Daoy (cell line): ENCODE measurements at regions not wholly inside any gene's neighbourhood (a gene's known extent, or its start where the extent isn't known, plus 50 kb on each side); places are given as distances from the start of the nearest gene placed in this dataset.

Experiments used
- DNase-seq: peaks from one replicate; pipeline ENCODE4 v3.0.0-alpha.2; 2015; ENCODE audit warnings: low read depth

DNA sequence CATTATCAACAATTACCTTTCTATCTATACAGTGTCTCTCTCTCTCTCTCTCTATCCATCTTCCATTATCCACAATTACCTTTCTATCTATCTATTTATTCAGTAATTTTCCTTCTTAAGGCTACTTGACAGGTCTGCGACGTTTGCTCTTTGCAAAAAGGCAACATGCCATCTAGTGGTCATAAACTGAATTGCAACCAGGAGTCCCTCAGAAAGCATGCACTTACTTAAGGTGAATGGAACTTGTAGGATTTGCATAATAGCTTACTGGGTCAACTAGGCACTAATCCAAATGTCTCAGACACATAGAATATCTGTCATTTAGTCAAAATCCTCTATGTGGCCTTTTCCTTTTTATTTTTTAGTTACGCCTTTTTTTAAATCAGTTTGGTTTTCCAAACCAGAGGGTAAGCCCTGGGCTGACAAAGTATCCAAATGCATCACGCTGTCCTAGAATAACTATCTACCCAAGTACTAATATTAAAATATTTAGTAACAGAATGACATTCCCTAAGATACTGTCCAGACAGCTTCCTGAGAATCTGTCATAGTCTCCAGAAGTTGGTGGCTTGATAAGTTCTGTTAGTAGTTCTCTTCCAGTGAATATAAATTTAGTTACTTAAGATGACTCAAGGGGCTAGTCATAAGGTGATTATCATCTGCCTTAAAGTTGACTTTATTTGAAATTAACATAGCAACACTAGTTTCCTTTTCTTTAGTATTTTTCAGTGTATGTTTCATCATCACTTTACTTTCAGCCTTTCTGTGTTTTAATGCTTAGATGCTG lies 208.3 kb downstream of the PPP1R3A start:
- DNase-seq: peak; percentile 68

DNA sequence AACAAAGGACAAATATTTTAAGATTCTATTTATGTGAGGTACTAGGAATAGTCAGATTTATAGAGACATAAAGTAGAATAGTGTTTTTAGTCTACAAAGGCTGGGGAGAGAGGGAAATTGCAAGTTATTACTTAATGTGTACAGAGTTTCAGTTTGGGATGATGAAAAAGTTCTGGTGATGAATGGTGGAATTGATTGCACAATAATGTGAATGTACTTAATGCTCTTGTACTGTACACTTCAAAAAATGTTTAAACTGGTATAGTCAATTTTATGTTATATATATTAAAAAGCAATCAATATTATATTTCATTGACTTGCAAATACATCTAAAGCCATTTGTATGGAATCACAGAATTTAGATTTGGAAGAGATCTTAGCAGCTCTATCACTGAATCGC lies 213.4 kb downstream of the PPP1R3A start:
- DNase-seq: no peak

DNA sequence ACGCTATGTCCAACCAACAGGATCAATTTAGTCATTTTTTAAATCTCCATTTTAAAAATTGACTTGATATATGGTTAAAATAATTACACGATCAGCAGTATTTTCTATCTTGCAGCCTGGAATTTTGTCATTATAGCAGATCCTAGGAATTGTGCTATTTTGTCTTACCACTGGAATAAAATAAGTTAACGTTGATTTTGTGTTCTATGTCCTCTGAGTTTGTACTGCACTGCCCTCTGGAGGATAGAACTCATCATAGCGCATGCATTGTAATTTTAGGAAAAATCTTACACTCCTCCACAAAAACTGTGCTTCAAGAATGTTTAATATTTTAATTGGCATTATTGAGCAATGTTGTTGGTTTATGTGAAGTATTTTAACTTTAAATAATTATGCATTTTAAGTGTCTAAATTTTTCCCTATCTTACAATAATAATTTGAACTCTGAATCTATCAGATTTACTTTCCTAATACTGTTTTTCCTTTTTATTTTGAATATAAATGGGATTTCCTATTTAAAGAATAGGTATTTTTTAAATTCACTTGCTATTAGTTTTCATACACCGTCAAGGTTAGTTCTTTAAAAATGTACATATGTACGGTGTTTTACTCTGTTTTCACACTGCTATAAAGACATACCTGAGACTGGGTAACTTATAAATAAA lies 220.1 kb downstream of the PPP1R3A start:
- peak; percentile 5 for DNase-seq

GRCh38 chr7:113694149-113694548 lies 224.7 kb downstream of the PPP1R3A start:
- no peak for DNase-seq

- no peak for DNase-seq
These were observed 234.6 kb downstream of the PPP1R3A start for GRCh38 chr7:113684165-113684564.

DNA sequence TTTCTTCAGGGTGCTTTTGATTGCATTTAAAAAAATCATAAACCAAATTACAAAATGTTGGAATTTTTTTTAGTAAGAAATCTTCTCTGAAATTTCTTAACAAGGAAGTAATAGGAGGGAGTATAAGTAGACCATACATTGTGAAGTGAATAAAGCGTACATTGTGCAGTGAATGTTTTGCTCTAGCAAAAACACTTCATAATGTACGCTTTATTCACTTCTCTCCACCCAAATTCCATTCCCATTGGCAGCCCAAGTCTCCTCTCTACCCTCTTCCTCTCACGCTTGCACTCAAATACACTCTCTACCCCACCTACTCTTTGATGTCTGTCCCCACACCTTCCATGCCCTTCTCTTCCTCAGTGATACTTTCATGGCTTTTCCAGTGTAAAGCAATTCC lies 241.0 kb downstream of the PPP1R3A start:
- no peak for DNase-seq

DNA sequence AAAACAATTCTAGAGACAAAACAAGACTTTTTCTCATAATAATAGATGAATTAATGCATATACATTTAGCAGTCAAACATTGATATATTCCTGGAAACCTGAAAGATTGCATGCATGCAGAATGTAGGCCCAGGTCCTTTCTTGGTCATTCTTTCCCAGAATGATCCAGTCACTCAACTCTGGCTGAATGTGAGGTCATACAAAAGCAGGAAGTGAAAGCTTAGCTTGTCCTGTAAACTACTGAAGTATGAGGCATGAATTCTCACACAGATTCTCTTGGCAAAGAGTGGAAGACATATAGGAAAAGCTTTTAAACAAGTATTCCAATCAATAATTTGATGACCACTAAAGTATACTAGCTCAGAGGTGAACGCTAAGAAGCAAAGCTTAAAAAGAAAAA lies 253.9 kb downstream of the PPP1R3A start:
- no peak for DNase-seq

GRCh38 chr7:113659416-113659815 lies 259.4 kb downstream of the PPP1R3A start:
- no peak for DNase-seq

DNA sequence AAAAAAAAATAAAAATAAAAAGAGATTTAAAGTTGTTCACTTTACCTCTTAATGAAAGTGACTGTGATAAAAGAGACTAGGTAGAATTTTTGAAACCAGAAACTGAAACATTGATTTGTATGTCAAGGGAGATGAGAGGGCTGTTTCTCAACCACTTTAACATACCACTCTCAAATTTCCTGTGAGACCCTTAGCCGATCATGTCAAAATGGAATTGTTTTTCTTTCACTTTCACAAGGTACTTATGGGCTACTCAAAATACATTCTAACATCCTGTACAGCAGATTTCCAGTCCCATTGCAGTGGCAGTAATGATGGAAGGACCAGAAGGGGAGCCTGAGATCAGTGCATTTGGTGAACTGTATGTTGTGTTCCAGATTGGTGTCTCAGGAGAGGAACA lies 261.2 kb downstream of the PPP1R3A start:
- DNase-seq: no peak

DNA sequence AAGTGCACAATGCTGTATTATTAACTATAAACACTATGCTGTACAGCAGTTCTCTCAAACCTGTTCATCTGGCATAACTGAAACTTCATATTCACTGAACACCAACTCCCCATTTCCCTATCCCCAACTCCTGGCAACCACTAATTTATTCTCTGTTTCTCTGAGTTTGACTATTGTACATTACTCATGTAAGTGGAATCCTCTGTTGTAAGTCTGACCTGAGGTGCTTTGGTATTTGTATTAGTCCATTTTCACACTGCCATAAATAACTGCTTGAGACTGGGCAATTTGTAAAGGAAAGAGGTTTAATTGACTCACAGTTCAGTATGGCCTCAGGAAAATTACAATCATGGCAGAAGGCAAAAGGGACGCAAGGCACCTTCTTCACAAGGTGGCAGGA lies 266.3 kb downstream of the PPP1R3A start:
- no peak for DNase-seq

GRCh38 chr7:113649556-113649955 lies 269.3 kb downstream of the PPP1R3A start:
- DNase-seq: no peak

- DNase-seq: no peak
These were observed 279.6 kb downstream of the PPP1R3A start for GRCh38 chr7:113639221-113639620.

- no peak for DNase-seq
These were observed 281.9 kb downstream of the PPP1R3A start for GRCh38 chr7:113636727-113637421.

DNA sequence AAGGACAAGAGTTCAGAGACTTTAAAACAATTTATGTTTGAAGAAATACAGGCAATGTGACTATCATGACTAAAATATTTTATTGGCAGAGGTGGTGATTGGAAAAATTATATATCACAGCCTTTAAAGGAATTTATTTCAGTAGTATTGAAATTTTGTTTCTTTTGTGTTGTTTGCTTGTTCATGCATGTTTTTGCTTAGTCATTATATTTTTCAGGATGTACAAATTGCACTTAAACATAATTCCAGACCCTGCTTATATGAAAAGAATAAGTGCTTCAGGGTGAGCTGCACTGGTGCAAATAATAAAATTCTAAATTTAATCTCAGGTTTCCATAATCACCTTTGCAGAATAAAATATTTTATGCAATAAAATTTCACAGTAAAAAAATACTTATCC lies 283.3 kb downstream of the PPP1R3A start:
- no peak for DNase-seq

GRCh38 chr7:113633073-113633472 lies 285.7 kb downstream of the PPP1R3A start:
- DNase-seq: no peak

GRCh38 chr7:113628948-113629847 lies 289.6 kb downstream of the PPP1R3A start:
- no peak for DNase-seq

DNA sequence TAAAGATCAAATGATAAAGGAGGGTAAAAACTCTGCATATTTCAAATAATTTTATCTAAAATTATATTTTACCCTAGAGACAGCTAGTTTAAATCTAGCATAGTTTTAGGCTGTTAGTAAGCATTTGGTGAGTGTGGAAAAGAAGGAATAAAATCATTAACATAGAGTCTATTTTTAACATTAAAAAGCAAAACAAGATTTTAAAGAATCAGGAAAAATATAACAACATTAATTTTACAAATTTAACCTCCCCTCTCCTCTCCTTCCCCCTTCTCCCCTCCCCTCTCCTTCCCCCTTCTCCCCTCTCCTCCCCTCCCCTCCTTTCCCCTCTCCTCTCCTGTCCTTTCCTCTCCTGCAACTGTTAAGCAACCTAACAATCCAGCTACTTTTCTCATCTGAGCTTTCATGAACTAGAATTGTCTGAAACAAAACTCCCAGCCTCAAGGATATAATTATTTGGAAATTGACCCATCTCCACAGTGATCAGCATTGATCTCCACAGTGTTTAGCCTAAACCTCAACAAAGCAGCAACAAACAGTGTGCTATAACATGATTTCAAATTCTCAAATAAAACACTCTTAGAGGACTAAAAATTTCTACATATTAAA lies 293.2 kb downstream of the PPP1R3A start:
- DNase-seq: no peak

DNA sequence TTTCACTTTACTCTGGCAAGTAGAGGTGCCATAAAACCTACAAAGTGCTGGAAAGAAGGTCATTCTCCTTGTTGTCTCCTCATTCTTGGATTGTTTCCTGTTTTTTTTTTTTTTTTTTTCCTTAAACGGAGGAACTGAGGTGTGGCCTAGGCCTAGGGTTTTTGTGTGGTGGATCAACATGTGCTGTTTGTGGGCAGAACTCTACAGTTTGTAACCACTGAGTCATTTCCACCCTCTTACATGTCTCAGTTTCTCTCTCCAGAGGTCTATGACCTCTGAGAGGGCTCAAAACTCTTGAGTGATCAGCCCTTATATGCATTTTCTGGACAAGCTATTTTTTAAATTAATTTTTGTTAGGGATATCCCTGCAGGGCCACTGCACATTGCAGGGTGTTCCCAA lies 296.0 kb downstream of the PPP1R3A start:
- DNase-seq: no peak

GRCh38 chr7:113610572-113610971 lies 308.2 kb downstream of the PPP1R3A start:
- no peak for DNase-seq

GRCh38 chr7:113608782-113609181 lies 310.0 kb downstream of the PPP1R3A start:
- DNase-seq: no peak

DNA sequence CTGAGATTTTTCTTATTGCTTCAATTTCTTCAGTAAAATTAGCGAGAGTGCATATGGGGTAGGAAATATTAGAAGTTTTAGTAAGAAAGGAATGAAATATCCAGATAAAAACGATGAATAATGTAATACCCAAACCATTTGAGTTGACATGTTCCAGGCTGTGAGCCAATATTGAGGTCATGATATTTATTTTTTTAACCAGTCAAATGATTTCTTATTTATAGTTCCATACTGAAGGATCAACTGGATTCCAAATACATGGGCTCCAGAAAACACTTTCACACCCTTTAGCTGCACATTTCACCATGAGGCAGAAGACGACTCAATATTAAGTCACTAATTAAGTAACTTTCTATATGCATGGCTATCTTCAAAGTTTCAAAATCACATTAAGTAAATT lies 312.5 kb downstream of the PPP1R3A start:
- DNase-seq: no peak
